Rectal smooth muscle tissue (tissue), 1 donor: ENCODE measurements at regions not wholly inside any gene's neighbourhood (a gene's known extent, or its start where the extent isn't known, plus 50 kb on each side); places are given as distances from the start of the nearest gene placed in this dataset.

Experiments used
- H3K27ac ChIP-seq: one replicate; pipeline ENCODE4 v1.7.0; 2013; ENCODE audit warnings: low read depth, low read length, inconsistent platforms
- H3K27me3 ChIP-seq: one replicate; pipeline ENCODE4 v1.7.0; 2013; ENCODE audit warnings: low read length; ENCODE audit not compliant: control insufficient read depth, insufficient read depth
- H3K36me3 ChIP-seq: one replicate; pipeline ENCODE4 v1.7.0; 2013; ENCODE audit warnings: low read length; ENCODE audit not compliant: control insufficient read depth, insufficient read depth
- H3K4me1 ChIP-seq: one replicate; pipeline ENCODE4 v1.7.0; 2013; ENCODE audit warnings: low read length; ENCODE audit not compliant: control insufficient read depth, insufficient read depth
- H3K4me3 ChIP-seq: one replicate; pipeline ENCODE4 v1.7.0; 2013; ENCODE audit warnings: low read length
- H3K9ac ChIP-seq: one replicate; pipeline ENCODE4 v1.7.0; 2013; ENCODE audit warnings: low read length

DNA sequence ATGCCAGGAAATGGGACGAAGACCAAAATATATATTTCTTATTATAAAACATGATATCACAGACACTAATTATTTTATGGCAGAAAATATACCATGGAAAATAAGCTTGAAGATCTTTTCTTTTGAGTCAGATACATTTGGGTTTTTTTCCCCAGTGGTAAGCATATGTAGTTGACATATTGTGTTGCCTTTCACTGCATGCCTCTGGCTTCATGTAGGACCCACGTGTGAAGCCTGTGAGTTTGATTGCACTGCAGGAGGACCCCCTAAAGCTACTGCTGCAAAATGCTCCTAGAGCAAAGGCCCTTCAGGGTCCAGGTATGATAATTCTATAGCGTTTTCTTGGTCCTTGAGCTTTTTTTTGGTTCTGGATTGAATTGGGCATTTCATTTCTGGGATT lies 190.7 kb upstream of the KIRREL3 start:
- no peaks in the 10 kb centered on the region for H3K4me1 ChIP-seq
- H3K9ac ChIP-seq, result no peak overlapping the region
- no peaks in the 10 kb centered on the region for H3K27me3 ChIP-seq
- no peak overlapping the region for H3K4me3 ChIP-seq
- H3K27ac ChIP-seq, result no peak overlapping the region
- no peaks in the 10 kb centered on the region for H3K36me3 ChIP-seq

DNA sequence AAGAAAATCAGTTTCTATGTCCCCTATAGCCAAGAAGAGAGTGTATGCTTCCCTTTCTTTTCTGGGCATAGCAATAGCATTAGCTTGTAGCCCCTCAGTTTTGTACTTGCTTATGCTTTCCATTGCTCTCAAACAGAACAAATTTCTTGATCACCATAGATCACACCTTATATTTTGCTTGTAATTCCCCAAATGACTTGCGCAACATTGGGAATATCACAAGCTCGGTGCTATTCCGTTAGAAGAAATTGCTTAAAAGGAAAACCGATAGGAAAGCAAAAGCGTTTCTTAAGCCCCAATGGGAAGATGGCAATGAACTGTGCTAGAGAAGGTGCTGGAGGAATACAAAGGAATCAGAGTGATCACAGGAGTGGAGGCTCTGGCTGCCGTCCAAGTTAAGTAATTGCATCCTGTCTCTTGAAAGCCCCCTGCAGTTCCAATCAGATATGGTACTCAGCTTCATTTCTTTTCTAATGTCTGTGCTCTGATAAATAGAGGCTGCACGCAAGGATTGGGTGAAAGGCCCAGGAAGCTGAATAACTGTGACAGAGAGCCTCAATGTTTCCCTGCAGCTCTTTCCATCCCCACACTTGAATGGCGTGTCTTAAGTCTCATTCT lies 182.1 kb upstream of the KIRREL3 start:
- no peaks in the 10 kb centered on the region for H3K27me3 ChIP-seq
- H3K36me3 ChIP-seq, result no peaks in the 10 kb centered on the region
- H3K4me1 ChIP-seq, result no peaks in the 10 kb centered on the region
- no peak overlapping the region for H3K4me3 ChIP-seq
- no peak overlapping the region for H3K27ac ChIP-seq
- H3K9ac ChIP-seq, result no peak overlapping the region

DNA sequence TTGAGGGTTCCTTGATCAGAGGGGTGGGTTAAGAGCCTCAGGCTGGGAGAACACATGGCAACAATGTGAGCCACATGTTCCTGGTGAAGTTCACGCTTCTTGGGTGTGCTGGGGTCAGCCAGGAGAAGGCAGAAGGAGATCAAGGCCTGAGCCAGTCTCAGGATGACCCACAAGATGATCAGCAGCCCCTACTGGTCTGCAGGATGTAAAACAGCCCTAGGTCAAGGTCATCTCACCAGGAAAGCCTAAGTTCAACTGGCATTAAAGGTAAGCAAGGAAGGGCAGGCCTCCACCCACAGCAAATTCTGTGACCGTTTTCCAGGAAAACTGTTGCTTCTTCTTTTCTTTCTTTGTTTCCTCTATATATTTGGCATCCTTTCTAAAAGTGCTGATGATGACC lies 156.7 kb upstream of the KIRREL3 start:
- Histone ChIP-seq H3K27ac (no peak overlapping the region), H3K4me1 (no peaks in the 10 kb centered on the region), H3K27me3 (no peaks in the 10 kb centered on the region), H3K36me3 (no peaks in the 10 kb centered on the region), H3K9ac (no peak overlapping the region), H3K4me3 (no peak overlapping the region)

DNA sequence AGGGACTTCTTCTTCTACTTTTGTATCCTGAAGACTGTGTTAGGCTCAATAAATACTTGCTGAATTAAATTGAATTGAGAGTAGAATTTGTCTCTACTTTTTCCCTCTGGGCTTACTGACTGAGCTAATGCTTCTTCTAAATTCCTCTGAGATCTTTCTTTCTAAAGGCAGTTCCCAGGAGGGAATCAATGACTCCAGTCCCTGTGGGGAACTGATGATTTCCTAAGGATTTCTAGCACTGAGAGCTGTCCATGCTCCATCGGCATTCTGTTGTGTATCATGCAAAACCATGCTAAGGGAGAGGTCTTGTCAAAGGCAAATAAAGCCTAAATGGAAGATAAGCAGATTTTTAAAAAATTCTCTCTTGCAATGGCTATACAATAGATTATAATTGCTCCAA lies 148.8 kb upstream of the KIRREL3 start:
- H3K36me3 ChIP-seq, result no peaks in the 10 kb centered on the region
- H3K9ac ChIP-seq, result no peak overlapping the region
- H3K27ac ChIP-seq, result no peak overlapping the region
- no peaks in the 10 kb centered on the region for H3K4me1 ChIP-seq
- H3K27me3 ChIP-seq, result no peaks in the 10 kb centered on the region
- no peak overlapping the region for H3K4me3 ChIP-seq

DNA sequence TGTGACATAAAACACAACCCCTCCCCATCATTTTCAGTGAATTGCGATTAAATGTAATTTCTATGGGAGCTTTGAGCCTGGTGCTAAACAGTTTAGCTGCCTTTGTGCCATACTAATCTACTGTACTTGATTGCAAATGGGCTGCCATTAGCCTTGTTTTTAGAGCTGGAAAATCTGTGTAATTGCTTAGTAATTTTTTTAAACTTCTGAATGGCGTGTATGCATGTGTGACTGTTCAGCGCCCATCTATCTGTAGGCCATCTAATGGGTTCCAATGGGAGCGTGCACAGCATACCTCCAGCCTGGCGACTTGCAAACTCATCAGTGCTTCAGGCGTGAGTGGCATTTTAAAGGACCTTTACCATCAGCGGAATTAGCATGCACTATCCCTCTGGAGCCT lies 142.7 kb upstream of the KIRREL3 start:
- no peaks in the 10 kb centered on the region for H3K27me3 ChIP-seq
- no peak overlapping the region for H3K4me3 ChIP-seq
- no peak overlapping the region for H3K27ac ChIP-seq
- H3K36me3 ChIP-seq, result no peaks in the 10 kb centered on the region
- H3K9ac ChIP-seq, result no peak overlapping the region
- H3K4me1 ChIP-seq, result no peaks in the 10 kb centered on the region

DNA sequence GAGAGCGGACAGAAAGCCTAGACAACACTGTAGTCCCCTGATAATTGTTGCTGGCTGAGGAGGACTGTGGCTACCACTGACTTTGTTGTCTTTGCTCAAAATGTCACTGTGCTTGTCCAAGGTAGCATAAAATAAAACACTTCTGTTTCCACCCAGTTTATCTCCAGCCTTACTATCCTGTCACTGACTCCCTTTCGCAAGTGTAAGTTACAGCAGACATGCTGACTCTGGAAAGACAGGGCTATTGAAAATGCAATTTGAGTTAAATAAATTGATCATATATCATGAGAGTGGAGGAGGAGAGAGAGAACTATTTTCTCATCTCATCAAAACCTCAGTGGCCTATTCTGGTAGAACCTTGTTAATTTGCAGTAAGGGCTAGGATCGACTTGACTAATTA lies 138.0 kb upstream of the KIRREL3 start:
- H3K9ac ChIP-seq, result no peak overlapping the region
- H3K27me3 ChIP-seq, result no peaks in the 10 kb centered on the region
- H3K36me3 ChIP-seq, result no peaks in the 10 kb centered on the region
- no peaks in the 10 kb centered on the region for H3K4me1 ChIP-seq
- H3K4me3 ChIP-seq, result no peak overlapping the region
- no peak overlapping the region for H3K27ac ChIP-seq

DNA sequence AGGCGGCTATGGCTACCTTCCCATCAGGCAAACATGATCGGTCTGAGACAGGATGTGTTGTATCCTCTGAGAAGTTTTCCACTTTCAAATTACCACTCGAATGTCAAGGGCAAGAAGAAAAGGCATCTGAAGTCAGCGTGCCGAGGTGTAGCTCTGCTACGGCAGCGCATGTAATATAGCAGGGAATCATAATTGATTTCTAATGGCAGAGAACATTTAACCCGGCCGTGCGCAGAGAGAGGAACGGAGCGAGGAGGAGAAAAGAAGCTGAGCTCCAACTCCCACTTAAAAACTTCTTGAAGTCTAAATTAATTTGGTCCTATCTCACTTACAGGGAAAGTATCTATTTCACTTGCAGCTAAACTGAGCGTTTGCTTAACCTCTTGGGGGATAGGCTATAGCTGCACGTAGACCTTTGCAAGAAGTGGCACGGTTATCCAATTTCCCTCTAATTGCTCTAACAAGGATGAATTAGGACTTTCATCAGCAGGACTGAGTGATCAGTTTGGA lies 137.3 kb upstream of the KIRREL3 start:
- Histone ChIP-seq H3K4me1 (no peaks in the 10 kb centered on the region), H3K9ac (no peak overlapping the region), H3K27me3 (no peaks in the 10 kb centered on the region), H3K36me3 (no peaks in the 10 kb centered on the region), H3K27ac (no peak overlapping the region), H3K4me3 (no peak overlapping the region)

DNA sequence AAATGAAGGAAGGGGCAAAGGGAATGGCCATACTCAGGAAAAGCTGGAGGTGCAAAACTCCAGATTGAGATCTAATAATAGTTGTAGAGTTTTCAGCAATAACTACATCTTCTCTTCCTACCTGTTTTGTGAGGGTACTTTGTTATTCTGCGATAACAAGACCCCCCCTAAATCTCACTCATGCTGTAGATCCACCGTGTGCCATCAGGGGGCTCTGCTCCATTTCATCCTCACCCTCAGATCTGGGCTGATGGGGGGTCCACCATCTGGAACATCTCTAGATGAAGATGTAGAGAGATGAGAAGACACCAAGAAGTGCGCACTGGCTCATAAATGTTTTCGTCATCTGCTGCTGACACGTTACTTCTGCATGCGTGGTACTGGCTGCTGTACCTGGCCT lies 135.9 kb upstream of the KIRREL3 start:
- no peaks in the 10 kb centered on the region for H3K27me3 ChIP-seq
- H3K36me3 ChIP-seq, result no peaks in the 10 kb centered on the region
- no peak overlapping the region for H3K27ac ChIP-seq
- H3K4me1 ChIP-seq, result no peaks in the 10 kb centered on the region
- H3K9ac ChIP-seq, result no peak overlapping the region
- H3K4me3 ChIP-seq, result no peak overlapping the region

DNA sequence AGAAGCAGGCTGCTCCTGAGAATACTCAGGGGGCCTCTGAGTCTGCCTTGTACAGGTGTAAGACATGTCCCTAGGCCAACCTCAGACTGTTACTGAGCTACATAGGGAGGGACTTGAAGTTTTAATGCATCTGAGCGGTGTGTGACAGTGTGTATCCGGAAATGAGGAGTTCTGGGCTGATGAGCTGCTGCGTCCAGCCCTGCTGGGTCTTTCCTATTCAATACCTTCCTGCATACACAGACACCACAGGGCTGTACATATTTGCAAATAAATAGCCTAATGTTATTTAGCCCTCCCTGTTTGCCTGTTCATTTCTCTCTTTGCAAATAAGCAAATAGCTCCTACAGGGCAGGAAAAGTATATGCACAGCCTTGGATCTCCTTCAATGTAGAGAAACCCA lies 134.7 kb upstream of the KIRREL3 start:
- no peak overlapping the region for H3K9ac ChIP-seq
- no peak overlapping the region for H3K27ac ChIP-seq
- H3K4me1 ChIP-seq, result no peaks in the 10 kb centered on the region
- H3K36me3 ChIP-seq, result no peaks in the 10 kb centered on the region
- no peak overlapping the region for H3K4me3 ChIP-seq
- no peaks in the 10 kb centered on the region for H3K27me3 ChIP-seq

DNA sequence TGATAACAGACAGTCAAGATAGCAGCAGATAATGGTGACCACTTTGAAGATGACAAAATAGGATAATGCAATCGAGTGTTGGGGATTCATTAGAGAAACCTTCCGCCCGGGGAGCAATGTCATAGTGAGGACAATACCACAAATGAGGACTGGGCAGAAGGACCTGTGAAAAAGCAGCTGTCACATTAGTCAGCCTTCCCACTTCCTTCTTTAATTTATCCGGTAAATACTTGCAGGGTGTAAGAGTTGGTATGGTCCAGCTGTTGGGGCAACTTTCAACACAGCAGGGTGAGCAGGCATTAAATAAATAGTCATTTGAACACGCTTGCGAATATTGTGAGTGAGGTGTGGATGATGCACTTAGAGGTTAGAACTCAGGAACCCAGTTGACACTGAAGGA lies 132.5 kb upstream of the KIRREL3 start:
- Histone ChIP-seq H3K9ac (no peak overlapping the region), H3K27ac (no peak overlapping the region), H3K4me1 (no peaks in the 10 kb centered on the region), H3K27me3 (no peaks in the 10 kb centered on the region), H3K4me3 (no peak overlapping the region), H3K36me3 (no peaks in the 10 kb centered on the region)

DNA sequence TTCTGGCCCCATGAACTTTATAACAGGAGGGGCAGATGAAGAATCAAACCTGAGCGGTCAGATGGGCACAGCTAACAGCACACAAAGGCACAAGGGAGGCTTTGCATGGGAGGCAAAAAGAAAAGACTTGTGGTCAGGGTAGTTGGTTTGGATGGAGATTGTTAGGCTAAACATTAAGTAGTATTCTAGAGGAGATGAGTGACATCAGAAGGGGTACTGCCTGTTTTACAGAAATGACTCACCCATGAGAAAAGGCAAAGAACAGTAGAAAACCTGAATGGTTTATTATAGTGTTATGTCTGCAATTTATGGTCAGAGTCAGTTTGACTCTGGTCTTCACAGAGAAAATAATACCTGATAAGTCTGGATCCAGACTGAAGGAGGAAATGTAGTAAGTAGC lies 129.8 kb upstream of the KIRREL3 start:
- Histone ChIP-seq H3K36me3 (no peaks in the 10 kb centered on the region), H3K27me3 (no peaks in the 10 kb centered on the region), H3K27ac (no peak overlapping the region), H3K4me3 (no peak overlapping the region), H3K9ac (no peak overlapping the region), H3K4me1 (no peaks in the 10 kb centered on the region)

DNA sequence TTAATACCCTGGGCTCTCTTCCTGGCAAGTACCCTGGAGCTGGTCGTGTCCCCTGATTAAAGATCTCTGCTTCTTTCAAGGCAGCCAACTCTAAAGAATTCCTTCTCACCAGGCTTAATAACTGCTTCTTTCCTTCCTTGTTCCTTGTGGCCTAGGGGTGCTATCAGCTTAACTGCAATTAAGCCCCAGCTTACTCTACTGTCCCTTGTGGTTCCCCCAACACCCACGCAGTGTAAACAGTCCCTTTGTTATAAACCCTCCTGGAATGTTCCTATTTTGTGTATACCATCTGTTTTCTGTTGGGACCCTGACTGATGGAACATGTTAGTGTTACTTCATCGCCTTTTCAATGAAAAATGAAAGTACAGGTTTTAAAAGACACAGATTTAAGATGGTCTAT lies 126.4 kb upstream of the KIRREL3 start:
- no peaks in the 10 kb centered on the region for H3K27me3 ChIP-seq
- H3K4me3 ChIP-seq, result no peak overlapping the region
- no peaks in the 10 kb centered on the region for H3K36me3 ChIP-seq
- no peaks in the 10 kb centered on the region for H3K4me1 ChIP-seq
- no peak overlapping the region for H3K9ac ChIP-seq
- no peak overlapping the region for H3K27ac ChIP-seq

DNA sequence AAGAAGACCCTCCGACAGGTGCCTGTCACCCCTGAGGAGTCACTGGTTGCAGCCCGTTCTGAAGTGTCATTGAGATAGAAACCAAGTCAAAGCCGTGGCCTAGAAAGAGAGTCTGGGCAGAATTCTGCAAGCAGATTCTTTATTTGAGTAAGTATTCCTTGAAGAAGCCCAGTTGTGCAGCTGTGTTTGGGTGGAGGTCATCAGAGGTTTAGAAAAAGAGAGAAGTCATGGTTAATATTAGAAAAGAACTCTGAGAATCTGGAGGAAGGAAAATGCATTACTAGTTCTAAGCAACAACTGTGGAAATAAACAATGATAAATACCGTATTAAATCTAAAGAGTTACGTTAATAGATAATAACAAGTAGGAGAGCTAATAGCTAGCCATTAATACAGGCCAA lies 118.8 kb upstream of the KIRREL3 start:
- Histone ChIP-seq H3K36me3 (no peaks in the 10 kb centered on the region), H3K27me3 (no peaks in the 10 kb centered on the region), H3K4me1 (no peaks in the 10 kb centered on the region), H3K4me3 (no peak overlapping the region), H3K9ac (no peak overlapping the region), H3K27ac (no peak overlapping the region)
